ENCODE measurements at regions not wholly inside any gene's neighbourhood (a gene's known extent, or its start where the extent isn't known, plus 50 kb on each side); places are given as distances from the start of the nearest gene placed in this dataset.

DNA sequence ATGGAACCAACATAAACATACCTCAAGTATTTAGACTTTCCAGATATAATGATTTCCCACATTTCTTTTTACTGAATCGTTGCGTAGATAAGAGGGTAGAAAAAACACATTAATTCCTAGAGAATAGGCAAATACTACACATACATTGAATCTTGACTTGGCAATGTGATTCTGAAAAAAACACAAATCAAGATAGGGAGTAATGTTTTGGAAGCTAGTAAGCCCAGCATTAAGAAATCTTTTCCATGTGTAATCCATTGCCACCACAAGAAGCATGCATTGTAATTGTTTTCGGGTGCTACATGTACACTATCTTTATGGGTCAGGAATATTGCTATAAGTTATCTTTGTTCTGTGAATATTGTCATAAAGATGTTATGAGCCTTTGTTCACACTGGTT lies 269.8 kb upstream of the PDGFD start:
- DNase-seq (ENCODE audit: low read depth): no peak

- DNase-seq (ENCODE audit: low read depth): no peak
Measured at GRCh38 chr11:104432981-104433380, 269.0 kb upstream of the PDGFD start.

- DNase-seq (ENCODE audit: low read depth): no peak
Measured at GRCh38 chr11:104432526-104432925, 268.6 kb upstream of the PDGFD start.

GRCh38 chr11:104422324-104422944 lies 258.5 kb upstream of the PDGFD start:
- no peak for DNase-seq (ENCODE audit: low read depth)

GRCh38 chr11:104410336-104410735 lies 246.4 kb upstream of the PDGFD start:
- DNase-seq (ENCODE audit: low read depth): no peak

- DNase-seq (ENCODE audit: low read depth): no peak
Measured at GRCh38 chr11:104408630-104409029, 244.7 kb upstream of the PDGFD start.

- no peak for DNase-seq (ENCODE audit: low read depth)
Measured at GRCh38 chr11:104405277-104405676, 241.3 kb upstream of the PDGFD start.

DNA sequence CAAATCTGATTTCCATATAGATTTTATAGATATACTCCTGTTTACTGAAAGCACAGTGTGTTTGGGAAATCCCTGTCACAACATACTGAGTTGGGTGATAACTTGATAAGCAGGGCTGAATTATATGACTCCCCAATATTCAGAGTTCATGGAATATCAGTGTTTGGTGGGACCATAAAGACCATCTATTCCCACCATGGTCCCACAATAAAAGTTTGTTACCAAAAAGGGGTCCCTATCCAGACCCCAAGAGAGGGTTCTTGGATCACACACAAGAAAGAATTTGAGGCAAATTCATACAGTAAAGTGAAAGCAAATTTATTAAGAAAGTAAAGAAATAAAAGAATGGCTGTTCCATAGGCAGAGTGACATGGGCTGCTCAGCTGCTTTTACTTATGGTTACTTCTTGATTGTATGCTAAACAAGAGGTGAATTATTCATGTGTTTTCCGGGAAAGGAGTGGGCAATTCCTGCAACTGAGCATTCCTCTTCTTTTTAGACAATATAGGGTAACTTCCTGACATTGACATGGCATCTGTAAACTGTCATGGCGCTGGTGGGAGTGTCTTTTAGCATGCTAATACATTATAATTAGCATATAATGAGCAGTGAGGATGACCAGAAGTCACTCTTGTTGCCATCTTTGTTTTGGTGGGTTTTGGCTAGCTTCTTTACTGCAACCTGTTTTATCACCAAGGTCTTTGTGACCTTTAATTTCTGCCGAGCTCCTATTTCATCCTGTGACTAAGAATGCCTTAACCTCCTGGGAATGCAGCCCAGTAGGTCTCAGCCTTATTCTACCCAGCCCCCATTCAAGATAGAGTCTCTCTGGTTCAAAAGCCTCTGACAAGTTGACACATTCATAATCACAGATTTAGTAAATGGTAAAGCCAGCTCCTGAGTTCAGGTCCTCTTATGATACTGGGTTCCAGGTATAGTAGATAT lies 240.6 kb upstream of the PDGFD start:
- no peak for DNase-seq (ENCODE audit: low read depth)

GRCh38 chr11:104402812-104403521 lies 239.0 kb upstream of the PDGFD start:
- no peak for DNase-seq (ENCODE audit: low read depth)

- DNase-seq (ENCODE audit: low read depth): no peak
Measured at GRCh38 chr11:104394508-104394907, 230.6 kb upstream of the PDGFD start.

GRCh38 chr11:104390651-104391050 lies 226.7 kb upstream of the PDGFD start:
- no peak for DNase-seq (ENCODE audit: low read depth)

- DNase-seq (ENCODE audit: low read depth): no peak
Measured at GRCh38 chr11:104385884-104386283, 221.9 kb upstream of the PDGFD start.

DNA sequence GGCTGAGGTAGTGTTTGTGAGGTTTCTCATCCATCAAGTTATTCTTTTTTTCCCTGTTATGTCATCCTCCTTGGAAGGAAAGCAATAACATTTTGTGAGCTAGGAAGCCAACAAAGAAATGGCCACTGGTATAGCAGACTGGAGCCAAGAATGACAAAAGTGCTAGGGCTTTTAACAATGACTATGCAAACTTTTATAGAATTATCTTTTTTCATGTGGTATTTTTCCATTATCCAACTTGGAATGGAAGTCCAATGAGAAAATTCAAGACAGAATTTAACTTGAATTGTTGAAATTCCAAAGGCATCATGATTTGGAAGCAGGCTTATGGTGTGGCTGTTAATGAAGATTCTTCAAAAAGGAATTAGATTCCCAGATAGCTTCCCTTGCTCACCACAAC lies 216.4 kb upstream of the PDGFD start:
- DNase-seq (ENCODE audit: low read depth): no peak

- DNase-seq (ENCODE audit: low read depth): no peak
Measured at GRCh38 chr11:104372111-104372510, 208.2 kb upstream of the PDGFD start.

DNA sequence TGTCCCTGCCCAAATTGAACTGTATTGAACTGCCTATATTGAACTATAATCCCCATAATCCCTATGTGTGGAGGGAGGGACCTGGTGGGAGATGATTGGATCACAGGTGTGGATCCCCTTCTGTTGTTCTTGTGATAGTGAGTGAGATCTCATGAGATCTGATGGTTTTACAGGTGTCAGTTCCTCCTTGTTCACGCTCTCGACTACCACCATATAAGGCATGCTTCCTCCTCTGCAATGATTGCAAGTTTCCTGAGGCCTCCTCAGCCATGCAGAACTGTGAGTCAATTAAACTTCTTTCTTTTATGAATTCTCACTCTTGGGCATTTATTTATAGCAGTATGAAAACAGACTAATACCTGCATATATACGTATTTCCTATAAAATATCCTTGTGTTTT lies 206.5 kb upstream of the PDGFD start:
- DNase-seq (ENCODE audit: low read depth): no peak

- DNase-seq (ENCODE audit: low read depth): no peak
Measured at GRCh38 chr11:104369761-104370160, 205.8 kb upstream of the PDGFD start.

DNA sequence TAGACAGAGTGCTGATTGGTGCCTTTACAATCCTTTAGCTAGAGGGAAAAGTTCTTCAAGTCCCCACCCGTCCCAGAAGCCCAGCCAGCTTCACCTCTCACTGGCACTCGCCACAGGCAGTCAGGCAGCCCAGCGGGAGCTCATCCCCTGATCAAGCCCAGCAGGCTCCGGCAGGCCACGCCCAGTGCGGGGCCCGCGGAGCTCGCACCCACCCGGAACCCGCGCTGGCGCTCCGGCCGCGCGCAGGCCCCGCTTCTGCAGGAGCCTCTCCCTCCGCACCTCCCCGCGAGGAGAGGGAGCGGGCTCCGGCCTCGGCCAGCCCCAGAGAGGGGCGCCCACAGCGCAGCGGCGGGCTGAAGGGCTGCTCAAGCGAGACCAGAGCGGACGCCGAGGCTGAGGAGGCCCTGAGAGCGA lies 202.4 kb upstream of the PDGFD start:
- DNase-seq (ENCODE audit: low read depth): no peak

DNA sequence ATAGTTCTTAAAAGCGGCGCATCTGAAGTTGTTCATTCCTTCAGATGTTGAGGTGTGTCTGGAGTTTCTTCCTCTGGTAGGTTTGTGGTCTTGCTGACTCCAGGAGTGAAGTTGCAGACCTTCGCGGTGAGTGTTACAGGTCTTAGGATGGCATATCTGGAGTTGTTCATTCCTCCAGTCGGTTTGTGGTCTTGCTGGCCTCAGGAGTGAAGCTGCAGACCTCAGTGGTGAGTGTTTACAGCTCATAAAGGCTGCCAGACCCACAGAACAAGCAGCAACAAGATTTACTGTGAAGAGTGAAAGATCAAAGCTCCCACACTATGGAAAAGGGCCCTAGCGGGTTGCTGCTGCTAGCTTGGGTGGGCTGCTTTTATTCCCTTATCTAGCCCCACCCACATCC lies 201.7 kb upstream of the PDGFD start:
- no peak for DNase-seq (ENCODE audit: low read depth)

- DNase-seq (ENCODE audit: low read depth): no peak
Measured at GRCh38 chr11:104361975-104362374, 198.0 kb upstream of the PDGFD start.

DNA sequence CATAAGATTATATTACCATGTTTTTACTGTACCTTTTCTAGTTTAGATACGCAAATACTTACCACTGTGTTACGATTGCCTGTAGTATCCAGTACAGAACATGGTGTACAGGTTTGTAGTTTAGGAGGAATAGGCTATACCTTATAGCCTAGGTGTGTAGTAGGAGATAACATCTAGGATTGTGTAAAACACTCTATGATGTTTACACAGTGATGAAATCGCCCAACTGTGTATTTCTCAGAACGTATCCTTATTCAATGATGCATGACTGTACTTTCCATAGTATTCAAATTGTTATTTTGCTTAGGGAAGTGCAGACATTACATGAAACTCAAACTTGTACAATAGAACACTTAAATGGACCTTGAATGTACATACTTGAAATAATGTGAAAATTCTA lies 188.1 kb upstream of the PDGFD start:
- no peak for DNase-seq (ENCODE audit: low read depth)

- no peak for DNase-seq (ENCODE audit: low read depth)
Measured at GRCh38 chr11:104343578-104343977, 179.6 kb upstream of the PDGFD start.

- no peak for DNase-seq (ENCODE audit: low read depth)
Measured at GRCh38 chr11:104340590-104340989, 176.6 kb upstream of the PDGFD start.

GRCh38 chr11:104339380-104339831 lies 175.5 kb upstream of the PDGFD start:
- DNase-seq (ENCODE audit: low read depth): no peak
